Gastroesophageal sphincter (tissue), 4 donors: ENCODE measurements at regions not wholly inside any gene's neighbourhood (a gene's known extent, or its start where the extent isn't known, plus 50 kb on each side); places are given as distances from the start of the nearest gene placed in this dataset.

Experiments used
- ATAC-seq: fragments of 150-250 bp; one replicate; pipeline ENCODE4 v1.9.1; 2016; ENCODE audit warnings: mild to moderate bottlenecking, moderate library complexity
- H3K27ac ChIP-seq, 4 donors: fragments of 200-600 bp; sonication (generic) in 3 of 4; 1 replicate in 3 of 4; 2 replicates in 1 of 4; pipeline ENCODE4 v1.5.1; 2016 to 2019
- H3K27me3 ChIP-seq: fragments of 200-600 bp; sonication (generic); one replicate; pipeline ENCODE4 v1.5.1; 2019
- H3K36me3 ChIP-seq, 2 donors: fragments of 200-600 bp; sonication (generic); one replicate each; pipeline ENCODE4 v1.5.1; 2019; ENCODE audit warnings: control low read depth in 1 of 2
- H3K4me1 ChIP-seq, 3 donors: fragments of 200-600 bp; sonication (generic); 1 replicate in 2 of 3; 2 replicates in 1 of 3; pipeline ENCODE4 v1.5.1; 2016 to 2019; ENCODE audit warnings: control low read depth in 2 of 3
- H3K4me3 ChIP-seq, 2 donors: fragments of 200-600 bp; sonication (generic); one replicate each; pipeline ENCODE4 v1.5.1; 2019; ENCODE audit warnings: mild to moderate bottlenecking in 1 of 2, moderate library complexity in 1 of 2
- H3K9me3 ChIP-seq, 3 donors: fragments of 200-600 bp; sonication (generic); one replicate each; pipeline ENCODE4 v1.5.1; 2017 to 2019; ENCODE audit warnings: control low read depth in 2 of 3
- EP300 ChIP-seq: sonication (generic); formaldehyde crosslinking; IDR thresholded peaks from one replicate; pipeline ENCODE4 v1.6.1; 2017; ENCODE audit warnings: antibody characterized with exemption, mild to moderate bottlenecking
- POLR2A ChIP-seq, 2 donors: fragments of 450-650 bp; IDR thresholded peaks; one replicate each; pipeline ENCODE4 v1.6.1; 2017; ENCODE audit warnings: antibody characterized with exemption in 2 of 2, mild to moderate bottlenecking in 2 of 2, moderate library complexity in 1 of 2
- POLR2AphosphoS5 ChIP-seq: sonication (generic); formaldehyde crosslinking; IDR thresholded peaks from one replicate; pipeline ENCODE4 v1.6.1; 2017; ENCODE audit warnings: antibody characterized with exemption
- WGBS, 2 donors: methylation state at CpG; one replicate each; pipeline ENCODE4 v1.1.5; 2018; ENCODE audit warnings: low coverage in 1 of 2; 5-methylcytosine and 5-hydroxymethylcytosine counted together
- TF ChIP-seq, protein P1 (sequence below), 4 experiments: fragments of 200-600 bp in 2 of 4; fragments of 450-650 bp in 2 of 4; sonication (generic) in 1 of 4; IDR thresholded peaks; one replicate each; pipeline ENCODE4 v1.5.1; 2017 to 2019; ENCODE audit warnings: antibody characterized with exemption in 4 of 4, mild to moderate bottlenecking in 2 of 4, moderate library complexity in 2 of 4

GRCh38 chr3:168269001-168269400, 173.3 kb upstream of the GOLIM4 start:
- Histone ChIP-seq H3K4me1 (no peaks in the 10 kb centered on the region), H3K36me3 (no peaks in the 10 kb centered on the region), H3K4me3 (no peak overlapping the region), H3K27me3 (no peaks in the 10 kb centered on the region), H3K9me3 (no peaks in the 10 kb centered on the region), H3K27ac (no peak overlapping the region)
- TF ChIP-seq EP300 (no peak), POLR2A (IDR thresholded peaks at IDR 0.05) (no peak), POLR2AphosphoS5 (no peak)
- TF ChIP-seq, protein P1, sequence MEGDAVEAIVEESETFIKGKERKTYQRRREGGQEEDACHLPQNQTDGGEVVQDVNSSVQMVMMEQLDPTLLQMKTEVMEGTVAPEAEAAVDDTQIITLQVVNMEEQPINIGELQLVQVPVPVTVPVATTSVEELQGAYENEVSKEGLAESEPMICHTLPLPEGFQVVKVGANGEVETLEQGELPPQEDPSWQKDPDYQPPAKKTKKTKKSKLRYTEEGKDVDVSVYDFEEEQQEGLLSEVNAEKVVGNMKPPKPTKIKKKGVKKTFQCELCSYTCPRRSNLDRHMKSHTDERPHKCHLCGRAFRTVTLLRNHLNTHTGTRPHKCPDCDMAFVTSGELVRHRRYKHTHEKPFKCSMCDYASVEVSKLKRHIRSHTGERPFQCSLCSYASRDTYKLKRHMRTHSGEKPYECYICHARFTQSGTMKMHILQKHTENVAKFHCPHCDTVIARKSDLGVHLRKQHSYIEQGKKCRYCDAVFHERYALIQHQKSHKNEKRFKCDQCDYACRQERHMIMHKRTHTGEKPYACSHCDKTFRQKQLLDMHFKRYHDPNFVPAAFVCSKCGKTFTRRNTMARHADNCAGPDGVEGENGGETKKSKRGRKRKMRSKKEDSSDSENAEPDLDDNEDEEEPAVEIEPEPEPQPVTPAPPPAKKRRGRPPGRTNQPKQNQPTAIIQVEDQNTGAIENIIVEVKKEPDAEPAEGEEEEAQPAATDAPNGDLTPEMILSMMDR (IDR thresholded peaks at IDR 0.05): no peak
- ATAC-seq: no peak
- WGBS, 2 donors: 91 to 100% methylated on average over 1 of the region's 1 CpG

DNA sequence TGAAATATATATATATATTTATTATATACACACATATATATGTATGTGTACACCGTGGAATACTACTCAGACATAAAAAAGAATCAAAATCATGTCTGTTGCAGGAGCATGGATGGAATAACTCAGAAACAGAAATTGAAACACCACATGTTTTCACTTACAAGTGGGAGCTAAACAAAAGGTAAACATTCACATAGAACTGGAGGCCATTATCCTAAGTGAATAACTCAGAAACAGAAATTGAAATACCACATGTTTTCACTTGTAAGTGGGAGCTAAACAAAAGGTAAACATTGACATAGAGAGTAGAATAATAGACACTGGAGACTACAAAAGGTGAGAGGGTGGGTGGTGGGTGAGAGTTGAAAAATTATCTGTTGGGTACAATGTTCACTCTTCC, 171.5 kb upstream of the GOLIM4 start:
- Histone ChIP-seq H3K36me3 (no peaks in the 10 kb centered on the region), H3K27ac (no peak overlapping the region), H3K4me1 (no peaks in the 10 kb centered on the region), H3K27me3 (no peaks in the 10 kb centered on the region), H3K9me3 (no peaks in the 10 kb centered on the region), H3K4me3 (no peak overlapping the region)
- WGBS, 2 donors: 91 to 100% methylated on average over 1 of the region's 1 CpG
- no peak for ATAC-seq
- TF ChIP-seq POLR2A (IDR thresholded peaks at IDR 0.05): no peak
- TF ChIP-seq POLR2AphosphoS5: no peak
- TF ChIP-seq EP300: no peak
- TF ChIP-seq, protein P1 (IDR thresholded peaks at IDR 0.05): no peak

DNA sequence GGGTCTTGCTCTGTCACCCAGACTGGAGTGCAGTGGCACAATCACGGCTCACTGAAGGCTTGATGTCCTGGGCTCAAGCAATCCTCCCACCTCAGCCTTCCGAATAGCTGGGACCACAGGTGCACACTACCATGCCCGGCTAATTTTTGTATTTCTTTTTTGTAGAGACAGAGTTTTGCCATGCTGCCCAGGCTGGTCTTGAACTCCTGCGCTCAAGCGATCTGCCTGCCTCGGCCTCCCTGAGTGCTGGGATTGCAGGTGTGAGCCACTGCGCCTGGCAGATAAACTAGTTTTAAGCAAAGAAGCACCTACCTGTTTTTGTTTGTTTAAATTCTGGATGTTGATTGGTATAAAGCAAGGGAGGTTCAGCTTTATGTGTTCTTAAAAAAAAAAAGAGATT, 170.6 kb upstream of the GOLIM4 start:
- no peak for TF ChIP-seq POLR2A (IDR thresholded peaks at IDR 0.05)
- TF ChIP-seq, protein P1 (IDR thresholded peaks at IDR 0.05): no peak
- no peak for TF ChIP-seq EP300
- no peak for TF ChIP-seq POLR2AphosphoS5
- Histone ChIP-seq H3K4me3 (no peak overlapping the region), H3K27me3 (no peaks in the 10 kb centered on the region), H3K27ac (no peak overlapping the region), H3K9me3 (no peaks in the 10 kb centered on the region), H3K36me3 (no peaks in the 10 kb centered on the region), H3K4me1 (no peaks in the 10 kb centered on the region)
- no peak for ATAC-seq
- WGBS, 2 donors: 90 to 100% methylated on average over 2 to 6 of the region's 7 CpGs

DNA sequence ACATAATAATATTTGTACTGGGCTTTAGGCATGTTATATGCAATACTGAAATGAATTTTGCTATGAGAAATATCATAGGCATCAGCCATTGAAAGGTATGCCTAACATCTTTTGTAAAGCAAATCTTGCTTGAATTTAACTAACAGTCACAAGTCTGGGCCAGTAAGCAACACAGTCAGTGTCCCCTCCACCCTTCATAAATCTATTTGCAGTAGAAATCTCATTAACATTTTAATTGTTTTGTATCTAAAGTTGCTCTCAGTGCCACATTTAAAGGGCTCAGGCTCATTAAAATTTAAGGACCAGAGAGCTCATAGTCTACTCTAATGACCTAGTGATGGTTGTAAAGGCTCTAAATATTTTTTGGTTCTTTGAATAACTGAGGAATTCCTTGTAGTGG, 167.2 kb upstream of the GOLIM4 start:
- TF ChIP-seq POLR2AphosphoS5: no peak
- no peak for TF ChIP-seq POLR2A (IDR thresholded peaks at IDR 0.05)
- TF ChIP-seq EP300: no peak
- Histone ChIP-seq H3K27ac (no peak overlapping the region), H3K36me3 (no peaks in the 10 kb centered on the region), H3K27me3 (no peaks in the 10 kb centered on the region), H3K9me3 (no peaks in the 10 kb centered on the region), H3K4me3 (no peak overlapping the region), H3K4me1 (no peaks in the 10 kb centered on the region)
- ATAC-seq: no peak

- no peaks in the 10 kb centered on the region for H3K36me3 ChIP-seq
- H3K27ac ChIP-seq: no peak overlapping the region
- no peaks in the 10 kb centered on the region for H3K4me1 ChIP-seq
- 77 to 86% methylated on average over 1 of the region's 1 CpG for WGBS, 2 donors
- H3K4me3 ChIP-seq: no peak overlapping the region
- TF ChIP-seq POLR2A (IDR thresholded peaks at IDR 0.05) (no peak), POLR2AphosphoS5 (no peak), EP300 (no peak)
- TF ChIP-seq, protein P1 (IDR thresholded peaks at IDR 0.05): no peak
- no peak for ATAC-seq
- no peaks in the 10 kb centered on the region for H3K27me3 ChIP-seq
- no peaks in the 10 kb centered on the region for H3K9me3 ChIP-seq
These were observed 165.1 kb upstream of the GOLIM4 start for GRCh38 chr3:168260859-168261258.

- H3K27me3 ChIP-seq: peaks cover 18% of the 10 kb centered on the region
- H3K9me3 ChIP-seq: no peaks in the 10 kb centered on the region
- no peak for ATAC-seq
- H3K4me1 ChIP-seq: peaks cover 0 to 30% (median 10%) of the 10 kb centered on the region in 3 donors
- 74 to 93% methylated on average over 2 of the region's 2 CpGs for WGBS, 2 donors
- no peaks in the 10 kb centered on the region for H3K36me3 ChIP-seq
- no peak overlapping the region for H3K27ac ChIP-seq
- TF ChIP-seq POLR2AphosphoS5: no peak
- TF ChIP-seq, protein P1 (IDR thresholded peaks at IDR 0.05): no peak
- no peak for TF ChIP-seq POLR2A (IDR thresholded peaks at IDR 0.05)
- no peak for TF ChIP-seq EP300
- H3K4me3 ChIP-seq: no peak overlapping the region
These were observed 155.6 kb upstream of the GOLIM4 start for GRCh38 chr3:168251371-168251770.
